HUES6 (cell line): ENCODE measurements at regions not wholly inside any gene's neighbourhood (a gene's known extent, or its start where the extent isn't known, plus 50 kb on each side); places are given as distances from the start of the nearest gene placed in this dataset.

Source experiments
- H3K27ac ChIP-seq: 2 replicates; pipeline ENCODE4 v1.7.0; 2013; ENCODE audit warnings: low read depth, mild to moderate bottlenecking, low read length, inconsistent platforms
- H3K27me3 ChIP-seq: 2 replicates; pipeline ENCODE4 v1.6.1; 2013; ENCODE audit warnings: low read length; ENCODE audit not compliant: control insufficient read depth, insufficient read depth
- H3K36me3 ChIP-seq: 2 replicates; pipeline ENCODE4 v1.6.1; 2013; ENCODE audit warnings: low read length; ENCODE audit not compliant: control insufficient read depth, insufficient read depth
- H3K4me1 ChIP-seq: 2 replicates; pipeline ENCODE4 v1.6.1; 2013; ENCODE audit warnings: low read length; ENCODE audit not compliant: control insufficient read depth, insufficient read depth
- H3K4me3 ChIP-seq: 2 replicates; pipeline ENCODE4 v1.5.1; 2013; ENCODE audit warnings: low read depth, low read length
- H3K9ac ChIP-seq: one replicate; pipeline ENCODE4 v1.6.1; 2013; ENCODE audit warnings: mild to moderate bottlenecking, low read length
- H3K9me3 ChIP-seq: 2 replicates; pipeline ENCODE4 v1.6.1; 2013; ENCODE audit warnings: low read depth, low read length; ENCODE audit not compliant: control insufficient read depth, insufficient read depth

- no peaks in the 10 kb centered on the region for H3K4me1 ChIP-seq
- no peak overlapping the region for H3K4me3 ChIP-seq
- H3K27ac ChIP-seq, result no peak overlapping the region
- H3K27me3 ChIP-seq, result no peaks in the 10 kb centered on the region
- H3K36me3 ChIP-seq, result no peaks in the 10 kb centered on the region
- H3K9me3 ChIP-seq, result no peaks in the 10 kb centered on the region
- no peak overlapping the region for H3K9ac ChIP-seq
Measured at GRCh38 chr15:53346583-53346982, 412.9 kb downstream of the WDR72 start.

- H3K4me1 ChIP-seq, result no peaks in the 10 kb centered on the region
- H3K36me3 ChIP-seq, result no peaks in the 10 kb centered on the region
- H3K9me3 ChIP-seq, result no peaks in the 10 kb centered on the region
- H3K27ac ChIP-seq, result no peak overlapping the region
- H3K9ac ChIP-seq, result no peak overlapping the region
- no peaks in the 10 kb centered on the region for H3K27me3 ChIP-seq
- H3K4me3 ChIP-seq, result no peak overlapping the region
Measured at GRCh38 chr15:53331328-53332190, 427.9 kb downstream of the WDR72 start.

GRCh38 chr15:53328341-53328740, 431.1 kb downstream of the WDR72 start:
- H3K4me3 ChIP-seq, result no peak overlapping the region
- no peak overlapping the region for H3K27ac ChIP-seq

GRCh38 chr15:53324061-53324460, 435.4 kb downstream of the WDR72 start:
- 0 out of 2 replicates have a peak, but pooled peaks cover 9% of the 10 kb centered on the region for H3K4me1 ChIP-seq
- H3K27me3 ChIP-seq, result no peaks in the 10 kb centered on the region
- no peak overlapping the region for H3K9ac ChIP-seq
- H3K4me3 ChIP-seq, result no peak overlapping the region
- no peak overlapping the region for H3K27ac ChIP-seq
- no peaks in the 10 kb centered on the region for H3K36me3 ChIP-seq
- no peaks in the 10 kb centered on the region for H3K9me3 ChIP-seq

More at GRCh38 chr15:53328341-53328740, 431.1 kb downstream of the WDR72 start:
- Histone ChIP-seq H3K36me3 (no peaks in the 10 kb centered on the region), H3K4me1 (0 out of 2 replicates have a peak, but pooled peaks cover 7% of the 10 kb centered on the region), H3K9me3 (no peaks in the 10 kb centered on the region), H3K27me3 (no peaks in the 10 kb centered on the region), H3K9ac (no peak overlapping the region)

GRCh38 chr15:53323191-53323590, 436.3 kb downstream of the WDR72 start:
- Histone ChIP-seq H3K27ac (no peak overlapping the region), H3K36me3 (no peaks in the 10 kb centered on the region), H3K4me3 (no peak overlapping the region), H3K4me1 (0 out of 2 replicates have a peak, but pooled peaks cover 9% of the 10 kb centered on the region), H3K9me3 (no peaks in the 10 kb centered on the region), H3K27me3 (no peaks in the 10 kb centered on the region), H3K9ac (no peak overlapping the region)

- Histone ChIP-seq H3K4me3 (no peak overlapping the region), H3K36me3 (no peaks in the 10 kb centered on the region), H3K27me3 (no peaks in the 10 kb centered on the region), H3K9me3 (no peaks in the 10 kb centered on the region), H3K9ac (no peak overlapping the region), H3K27ac (no peak overlapping the region), H3K4me1 (0 out of 2 replicates have a peak, but pooled peaks cover 9% of the 10 kb centered on the region)
Measured at GRCh38 chr15:53320816-53321215, 438.6 kb downstream of the WDR72 start.

- no peak overlapping the region for H3K9ac ChIP-seq
- peaks cover 13% of the 10 kb centered on the region for H3K4me1 ChIP-seq
- no peaks in the 10 kb centered on the region for H3K9me3 ChIP-seq
- no peaks in the 10 kb centered on the region for H3K36me3 ChIP-seq
- H3K27ac ChIP-seq, result no peak overlapping the region
- H3K27me3 ChIP-seq, result no peaks in the 10 kb centered on the region
- no peak overlapping the region for H3K4me3 ChIP-seq
Measured at GRCh38 chr15:53312707-53313106, 446.8 kb downstream of the WDR72 start.

- no peak overlapping the region for H3K4me3 ChIP-seq
- H3K4me1 ChIP-seq, result peaks cover 13% of the 10 kb centered on the region
- H3K27me3 ChIP-seq, result no peaks in the 10 kb centered on the region
- H3K9ac ChIP-seq, result no peak overlapping the region
- no peak overlapping the region for H3K27ac ChIP-seq
- H3K36me3 ChIP-seq, result no peaks in the 10 kb centered on the region
- no peaks in the 10 kb centered on the region for H3K9me3 ChIP-seq
Measured at GRCh38 chr15:53310709-53311108, 448.8 kb downstream of the WDR72 start.

- Histone ChIP-seq H3K36me3 (no peaks in the 10 kb centered on the region), H3K27me3 (no peaks in the 10 kb centered on the region), H3K9me3 (no peaks in the 10 kb centered on the region), H3K4me3 (no peak overlapping the region), H3K9ac (no peak overlapping the region), H3K4me1 (peaks cover 13% of the 10 kb centered on the region), H3K27ac (no peak overlapping the region)
Measured at GRCh38 chr15:53307952-53308624, 451.4 kb downstream of the WDR72 start.

- peaks cover 6% of the 10 kb centered on the region for H3K4me1 ChIP-seq
- H3K9me3 ChIP-seq, result no peaks in the 10 kb centered on the region
- H3K27me3 ChIP-seq, result no peaks in the 10 kb centered on the region
- no peak overlapping the region for H3K4me3 ChIP-seq
- H3K36me3 ChIP-seq, result no peaks in the 10 kb centered on the region
- H3K27ac ChIP-seq, result no peak overlapping the region
- no peak overlapping the region for H3K9ac ChIP-seq
Measured at GRCh38 chr15:53305554-53305953, 453.9 kb downstream of the WDR72 start.

- H3K4me3 ChIP-seq, result no peak overlapping the region
- H3K4me1 ChIP-seq, result peaks cover 6% of the 10 kb centered on the region
- no peaks in the 10 kb centered on the region for H3K9me3 ChIP-seq
- no peaks in the 10 kb centered on the region for H3K27me3 ChIP-seq
- H3K27ac ChIP-seq, result no peak overlapping the region
- no peak overlapping the region for H3K9ac ChIP-seq
- H3K36me3 ChIP-seq, result no peaks in the 10 kb centered on the region
Measured at GRCh38 chr15:53305101-53305500, 454.4 kb downstream of the WDR72 start.
